Nephron (organoid): ENCODE measurements at regions not wholly inside any gene's neighbourhood (a gene's known extent, or its start where the extent isn't known, plus 50 kb on each side); places are given as distances from the start of the nearest gene placed in this dataset.

ENCODE experiments used
- H3K27ac Mint-ChIP-seq, 3 experiments: 2 replicates each; pipeline ENCODE4 v1.8.0; 2020; ENCODE audit warnings: mixed read lengths in 3 of 3, mild to moderate bottlenecking in 2 of 3, moderate library complexity in 1 of 3
- H3K27me3 Mint-ChIP-seq: 2 replicates; pipeline ENCODE4 v1.8.0; 2021; ENCODE audit warnings: low read depth, mild to moderate bottlenecking, moderate library complexity, mixed read lengths
- H3K36me3 Mint-ChIP-seq: 2 replicates; pipeline ENCODE4 v1.8.0; 2020; ENCODE audit warnings: low read depth, mixed read lengths
- H3K4me1 Mint-ChIP-seq: 2 replicates; pipeline ENCODE4 v1.8.0; 2020; ENCODE audit warnings: mixed read lengths
- H3K4me3 Mint-ChIP-seq, 3 experiments: 2 replicates each; pipeline ENCODE4 v1.8.0; 2020; ENCODE audit warnings: mild to moderate bottlenecking in 3 of 3, mixed read lengths in 3 of 3, moderate library complexity in 2 of 3
- H3K9me3 Mint-ChIP-seq: 2 replicates; pipeline ENCODE4 v1.8.0; 2020; ENCODE audit warnings: mixed read lengths
- CTCF ChIP-seq, 3 experiments: fragments of 200-600 bp; sonication (generic); IDR thresholded peaks; one replicate each; pipeline ENCODE4 v1.5.0; 2021; ENCODE audit warnings: antibody characterized with exemption in 3 of 3; ENCODE audit not compliant: unreplicated experiment in 3 of 3

- no peak overlapping the region for H3K4me3 Mint-ChIP-seq
- H3K27ac Mint-ChIP-seq = no peak overlapping the region
- peaks cover 3% of the 10 kb centered on the region for H3K9me3 Mint-ChIP-seq
- no peak for TF ChIP-seq CTCF (IDR thresholded peaks at IDR 0.05; ENCODE audit: unreplicated experiment in 3 of 3)
- no peaks in the 10 kb centered on the region for H3K27me3 Mint-ChIP-seq
- no peaks in the 10 kb centered on the region for H3K36me3 Mint-ChIP-seq
- peaks cover 8% of the 10 kb centered on the region for H3K4me1 Mint-ChIP-seq
Observed at GRCh38 chr18:69138088-69138487, 262.6 kb upstream of the DOK6 start.

- H3K27ac Mint-ChIP-seq = no peak overlapping the region
- H3K36me3 Mint-ChIP-seq = no peaks in the 10 kb centered on the region
- H3K9me3 Mint-ChIP-seq = no peaks in the 10 kb centered on the region
- TF ChIP-seq CTCF (IDR thresholded peaks at IDR 0.05; ENCODE audit: unreplicated experiment in 3 of 3) = no peak
- H3K27me3 Mint-ChIP-seq = no peaks in the 10 kb centered on the region
- H3K4me3 Mint-ChIP-seq = no peak overlapping the region
- no peaks in the 10 kb centered on the region for H3K4me1 Mint-ChIP-seq
Observed at GRCh38 chr18:69143084-69143483, 257.6 kb upstream of the DOK6 start.

- TF ChIP-seq CTCF (IDR thresholded peaks at IDR 0.05; ENCODE audit: unreplicated experiment in 3 of 3) = no peak
- no peaks in the 10 kb centered on the region for H3K4me1 Mint-ChIP-seq
- no peak overlapping the region for H3K27ac Mint-ChIP-seq
- H3K27me3 Mint-ChIP-seq = no peaks in the 10 kb centered on the region
- H3K9me3 Mint-ChIP-seq = no peaks in the 10 kb centered on the region
- H3K4me3 Mint-ChIP-seq = peak overlapping the region in 1 of 3 experiments; percentile 49
- H3K36me3 Mint-ChIP-seq = no peaks in the 10 kb centered on the region
Observed at GRCh38 chr18:69152436-69152835, 248.3 kb upstream of the DOK6 start.

- no peak overlapping the region for H3K4me3 Mint-ChIP-seq
- no peak for TF ChIP-seq CTCF (IDR thresholded peaks at IDR 0.05; ENCODE audit: unreplicated experiment in 3 of 3)
- H3K9me3 Mint-ChIP-seq = no peaks in the 10 kb centered on the region
- no peaks in the 10 kb centered on the region for H3K36me3 Mint-ChIP-seq
- H3K27me3 Mint-ChIP-seq = no peaks in the 10 kb centered on the region
- no peak overlapping the region for H3K27ac Mint-ChIP-seq
- peaks cover 17% of the 10 kb centered on the region for H3K4me1 Mint-ChIP-seq
Observed at GRCh38 chr18:69157906-69158305, 242.8 kb upstream of the DOK6 start.

GRCh38 chr18:69158944-69159343 lies 241.7 kb upstream of the DOK6 start:
- Mint-ChIP-seq H3K27ac (peak overlapping the region; percentile 60 to 90 (median 82)), H3K4me1 (peaks cover 17% of the 10 kb centered on the region), H3K9me3 (no peaks in the 10 kb centered on the region), H3K4me3 (peak overlapping the region in 1 of 3 experiments; percentile 8), H3K36me3 (no peaks in the 10 kb centered on the region), H3K27me3 (no peaks in the 10 kb centered on the region)
- no peak for TF ChIP-seq CTCF (IDR thresholded peaks at IDR 0.05; ENCODE audit: unreplicated experiment in 3 of 3)

- Mint-ChIP-seq H3K4me1 (peaks cover 17% of the 10 kb centered on the region), H3K36me3 (no peaks in the 10 kb centered on the region), H3K27me3 (no peaks in the 10 kb centered on the region), H3K9me3 (no peaks in the 10 kb centered on the region), H3K27ac (peak overlapping the region; percentile 76 to 91 (median 81)), H3K4me3 (peak overlapping the region in 2 of 3 experiments; percentile 19 to 24)
- TF ChIP-seq CTCF (IDR thresholded peaks at IDR 0.05; ENCODE audit: unreplicated experiment in 3 of 3) = no peak
Observed at GRCh38 chr18:69161383-69162028, 239.2 kb upstream of the DOK6 start.
